Activated T-cell treated with anti-CD3 and anti-CD28 coated beads, Interleukin-2, amount 50 U/mL, for 48 hours (primary cell): ENCODE measurements at regions not wholly inside any gene's neighbourhood (a gene's known extent, or its start where the extent isn't known, plus 50 kb on each side); places are given as distances from the start of the nearest gene placed in this dataset.

ENCODE experiments used
- DNase-seq, 2 experiments: peaks; one replicate each; pipeline ENCODE4 v3.0.0-alpha.2; 2020

DNA sequence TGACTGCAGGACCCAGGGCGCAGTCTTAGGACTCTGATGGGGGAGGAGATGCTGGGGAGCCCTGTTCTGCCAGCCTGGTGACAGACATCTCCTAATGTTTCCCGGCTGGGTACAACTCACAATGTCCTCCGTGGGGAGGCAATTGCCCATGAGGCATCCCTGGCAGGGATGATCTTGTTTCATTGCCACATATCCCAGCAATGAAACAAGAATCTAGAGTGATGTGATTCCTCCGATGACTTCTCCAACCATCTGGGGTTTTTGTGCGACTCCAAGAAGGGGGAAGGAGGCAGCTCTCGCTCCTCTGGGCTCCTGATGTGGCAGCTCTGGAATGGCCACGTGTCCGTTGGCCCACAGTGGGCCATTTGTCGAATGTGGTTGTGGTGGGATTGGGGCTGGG, 255.8 kb downstream of the SEC14L1 start:
- DNase-seq, result no peak

DNA sequence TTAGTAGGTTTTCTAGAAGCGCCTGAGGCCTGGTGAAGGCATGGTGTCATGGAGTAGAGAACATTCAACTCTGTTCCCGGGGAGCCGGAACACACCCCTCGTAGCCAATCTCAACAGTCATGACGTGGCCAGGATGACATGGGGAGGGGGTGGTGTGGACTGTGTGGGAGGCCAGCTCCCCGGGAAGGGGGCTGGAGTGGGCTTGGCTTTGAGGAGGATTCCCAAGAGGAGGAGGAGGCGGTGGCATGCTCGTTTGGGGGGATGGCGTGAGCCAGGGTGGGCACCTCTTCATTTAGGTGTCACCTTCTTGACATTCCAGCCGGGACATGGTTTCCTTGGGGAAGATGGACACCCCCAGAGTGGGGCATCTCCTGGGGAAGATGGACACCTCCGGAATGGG, 257.5 kb downstream of the SEC14L1 start:
- no peak for DNase-seq

- no peak for DNase-seq
Observed at GRCh38 chr17:77399319-77399957, 258.7 kb downstream of the SEC14L1 start.

DNA sequence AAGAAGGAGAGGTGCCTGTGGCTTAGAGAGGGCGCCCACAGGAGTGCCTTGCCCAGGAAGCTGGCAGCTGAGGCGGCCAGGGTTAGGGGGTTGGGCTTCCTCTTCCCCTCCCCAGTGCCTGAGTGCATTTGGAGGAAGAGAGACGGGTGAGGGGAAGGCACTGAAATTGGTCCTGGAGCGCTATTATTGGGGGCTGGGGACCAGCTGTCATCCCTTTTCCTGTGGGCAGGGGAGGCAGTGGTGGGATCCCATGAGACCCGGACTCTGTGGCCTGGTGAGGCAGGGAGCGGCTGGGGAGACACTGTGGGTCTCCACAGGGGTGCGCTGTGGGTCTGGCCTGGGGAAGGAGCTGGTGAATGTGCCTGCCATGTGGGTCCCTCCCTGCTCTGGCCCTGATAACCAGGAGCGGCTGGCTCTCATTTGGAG, 259.7 kb downstream of the SEC14L1 start:
- DNase-seq, result peak; percentile 90

DNA sequence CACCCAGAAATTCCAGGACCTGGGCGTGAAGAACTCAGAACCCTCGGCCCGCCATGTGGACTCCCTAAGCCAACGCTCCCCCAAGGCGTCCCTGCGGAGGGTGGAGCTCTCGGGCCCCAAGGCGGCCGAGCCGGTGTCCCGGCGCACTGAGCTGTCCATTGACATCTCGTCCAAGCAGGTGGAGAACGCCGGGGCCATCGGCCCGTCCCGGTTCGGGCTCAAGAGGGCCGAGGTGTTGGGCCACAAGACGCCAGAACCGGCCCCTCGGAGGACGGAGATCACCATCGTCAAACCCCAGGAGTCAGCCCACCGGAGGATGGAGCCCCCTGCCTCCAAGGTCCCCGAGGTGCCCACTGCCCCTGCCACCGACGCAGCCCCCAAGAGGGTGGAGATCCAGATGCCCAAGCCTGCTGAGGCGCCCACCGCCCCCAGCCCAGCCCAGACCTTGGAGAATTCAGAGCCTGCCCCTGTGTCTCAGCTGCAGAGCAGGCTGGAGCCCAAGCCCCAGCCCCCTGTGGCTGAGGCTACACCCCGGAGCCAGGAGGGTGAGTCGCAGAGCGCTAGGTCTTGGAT, 261.5 kb downstream of the SEC14L1 start:
- no peak for DNase-seq

- no peak for DNase-seq
Observed at GRCh38 chr17:77403854-77404253, 263.1 kb downstream of the SEC14L1 start.

- DNase-seq, result peak; percentile 86 to 89
Observed at GRCh38 chr17:77404812-77405581, 264.2 kb downstream of the SEC14L1 start.

DNA sequence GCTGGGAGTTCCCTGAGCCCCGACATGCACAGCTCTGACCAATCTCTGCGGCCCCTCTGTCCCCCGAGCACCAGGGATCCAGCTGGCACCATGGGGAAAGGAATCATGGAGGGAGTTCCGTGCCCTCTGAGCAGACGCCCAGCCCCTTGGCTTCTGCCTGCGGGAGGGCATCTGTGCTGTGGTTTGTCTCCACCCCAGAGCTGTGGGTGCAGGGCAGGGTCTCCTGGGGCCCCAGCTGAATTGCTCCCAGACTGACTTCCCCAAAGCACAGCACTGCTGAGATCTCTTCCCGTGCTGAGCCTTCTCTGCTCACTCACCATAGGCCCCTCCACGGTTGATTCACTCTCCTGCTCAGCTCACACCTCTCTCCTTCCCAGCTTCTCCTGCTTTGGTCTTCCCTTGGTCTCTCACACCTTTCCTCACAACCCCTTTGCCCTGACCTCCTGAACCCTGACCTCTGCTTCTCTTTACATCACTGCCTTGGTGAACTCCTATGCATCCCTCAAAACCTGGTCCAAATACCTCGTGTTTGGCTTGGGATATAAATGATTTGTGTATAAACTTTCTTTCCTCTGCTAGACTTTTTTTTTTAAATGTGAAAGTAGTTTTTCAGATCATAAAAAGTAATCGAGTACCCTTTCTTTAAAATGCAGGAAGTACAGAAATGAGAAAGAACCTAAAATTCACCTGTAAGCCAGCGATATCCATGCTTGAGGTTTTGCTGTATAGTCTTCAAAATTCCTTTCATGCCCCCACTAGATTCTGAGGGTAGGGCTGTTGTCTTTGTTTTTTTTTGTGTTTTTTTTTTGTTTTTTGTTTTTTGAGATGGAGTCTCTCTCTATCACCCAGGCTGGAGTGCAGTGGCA, 265.3 kb downstream of the SEC14L1 start:
- DNase-seq, result no peak

DNA sequence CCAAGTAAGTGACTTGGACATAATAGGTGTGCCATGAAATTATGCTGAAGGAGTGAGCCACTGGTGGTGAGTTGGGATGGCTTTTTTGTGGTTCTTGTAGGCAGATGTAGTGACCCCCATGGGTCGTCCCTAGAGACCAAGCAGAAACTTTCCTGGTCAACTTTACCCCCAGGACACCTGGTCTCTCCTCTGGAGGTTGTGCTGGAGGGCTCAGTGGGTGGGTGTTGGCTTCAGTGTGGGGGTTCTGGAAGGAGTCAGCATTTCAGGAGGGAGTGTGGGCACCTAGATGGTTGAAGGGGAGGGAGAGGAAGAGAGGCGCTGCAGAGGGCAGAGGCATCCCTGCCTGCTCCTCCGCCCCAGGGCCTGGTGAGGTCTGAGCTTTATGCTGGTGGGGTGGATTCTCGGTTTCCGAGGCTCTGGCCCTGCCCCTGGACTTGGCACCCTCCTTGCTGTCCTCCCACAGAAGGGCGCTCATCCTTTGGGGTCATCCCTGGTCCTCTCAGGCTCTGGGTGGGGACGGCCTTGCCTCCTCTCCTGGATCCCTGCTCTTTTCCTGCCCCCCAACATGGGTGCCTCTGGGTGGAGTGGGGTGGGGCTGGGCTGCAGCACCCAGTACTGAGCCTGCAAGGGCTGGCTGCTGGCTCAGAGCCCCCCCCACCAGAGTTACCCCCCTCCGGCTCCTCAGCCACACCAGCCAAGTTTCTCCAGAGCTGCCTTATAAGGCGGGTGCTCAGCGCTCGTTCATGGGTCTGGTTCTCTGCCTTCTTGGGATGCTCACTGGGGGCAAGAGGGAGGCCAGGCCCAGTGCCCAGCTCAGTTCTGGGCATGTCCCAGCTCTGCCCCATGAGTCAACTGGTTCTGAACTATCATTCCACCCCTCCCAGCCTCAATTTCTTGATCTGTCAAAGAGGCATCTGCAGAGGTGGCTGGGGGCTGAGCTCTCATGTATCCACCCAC, 266.8 kb downstream of the SEC14L1 start:
- DNase-seq, result no peak

GRCh38 chr17:77408284-77408683, 267.5 kb downstream of the SEC14L1 start:
- no peak for DNase-seq

DNA sequence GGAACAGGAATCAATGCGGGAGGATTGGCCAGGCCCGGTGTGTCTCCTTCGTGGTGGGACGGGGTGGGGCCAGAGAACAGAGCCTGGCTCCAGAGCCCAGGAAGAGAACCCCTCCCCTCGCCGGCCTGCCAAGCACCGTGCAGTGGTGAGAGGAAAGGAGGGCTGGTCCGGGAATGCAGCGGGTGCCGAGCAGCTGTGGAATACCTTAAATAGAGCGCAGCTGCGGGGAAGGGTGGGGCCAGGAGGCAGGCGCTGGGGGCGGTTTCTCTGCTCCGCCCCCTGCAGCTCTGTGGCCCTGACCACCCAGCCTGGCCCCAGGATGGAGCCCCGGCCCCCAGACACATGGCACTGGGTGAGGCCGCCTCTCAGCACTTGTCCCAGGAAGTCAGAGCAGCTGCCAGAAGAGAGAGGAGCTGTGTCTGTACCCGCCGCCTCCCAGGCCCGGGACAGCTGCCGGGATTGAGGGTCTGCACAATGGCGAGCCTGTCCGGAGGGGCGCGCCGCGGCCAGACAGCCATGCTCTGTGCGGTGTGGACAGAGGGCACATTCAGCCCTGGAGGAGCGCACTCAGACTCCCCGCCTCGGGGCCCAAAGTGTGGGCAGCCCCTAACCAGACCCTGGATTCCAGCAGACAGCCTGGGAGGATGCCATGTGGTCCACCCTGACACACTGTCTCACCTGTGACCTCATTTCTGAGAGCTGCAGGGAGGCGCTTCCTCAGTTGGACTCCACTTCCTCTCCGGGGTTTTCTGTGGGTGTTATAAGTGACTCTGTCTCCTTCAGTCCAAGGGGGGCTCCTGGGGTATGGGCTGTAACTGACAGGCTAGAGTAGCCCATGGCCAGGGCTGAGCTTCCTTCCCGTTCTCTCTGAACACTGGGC, 268.8 kb downstream of the SEC14L1 start:
- peak in 1 of 2 experiments; percentile 36 for DNase-seq

GRCh38 chr17:77410470-77410869, 269.7 kb downstream of the SEC14L1 start:
- no peak for DNase-seq

DNA sequence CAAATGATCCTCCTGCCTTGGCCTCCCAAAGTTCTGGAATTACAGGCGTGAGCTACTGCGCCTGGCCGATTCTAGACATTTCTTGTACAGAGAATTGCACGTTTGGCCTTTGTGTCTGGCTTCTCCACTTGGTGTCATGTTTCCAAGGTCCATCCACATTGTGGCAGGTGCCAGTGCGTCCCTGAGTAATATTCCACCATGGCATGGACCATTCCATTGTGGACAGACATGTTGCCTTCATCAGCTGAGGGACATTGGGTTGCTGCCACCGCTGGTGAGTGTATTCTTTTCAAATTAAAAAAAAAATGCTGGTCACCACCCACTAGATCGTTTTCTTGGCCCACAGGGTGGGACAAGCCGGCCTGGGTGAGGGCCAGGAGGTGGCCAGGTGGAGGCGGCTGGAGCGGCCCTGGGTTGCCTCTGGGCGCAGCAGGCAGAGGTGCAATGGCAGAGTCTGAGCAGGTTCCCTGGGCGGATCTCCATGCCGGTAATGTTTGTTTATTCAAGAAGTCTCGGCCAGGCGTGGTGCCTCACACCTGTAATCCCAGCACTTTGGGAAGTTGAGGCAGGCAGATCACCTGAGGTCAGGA, 274.1 kb downstream of the SEC14L1 start:
- DNase-seq, result no peak

GRCh38 chr17:77416105-77416713, 275.4 kb downstream of the SEC14L1 start:
- no peak for DNase-seq

DNA sequence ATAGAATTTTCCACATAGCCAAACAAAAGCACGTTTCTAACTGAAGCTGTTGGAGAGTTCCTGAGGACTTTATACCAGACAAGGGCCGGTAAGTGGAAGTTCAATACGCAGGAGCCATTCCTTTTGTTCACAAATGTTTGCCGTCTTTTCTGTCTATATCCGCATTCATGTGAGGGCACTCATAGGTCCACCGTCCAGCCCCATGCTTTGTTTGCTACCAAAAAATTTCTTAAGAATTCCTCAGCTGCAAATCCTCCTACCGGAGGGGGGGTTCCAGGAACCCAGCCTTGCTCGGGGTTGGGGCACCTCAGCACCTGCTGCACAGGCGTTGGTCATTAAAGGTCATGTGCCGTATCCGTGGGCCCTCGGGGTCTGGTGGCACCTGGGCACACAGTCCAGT, 276.8 kb downstream of the SEC14L1 start:
- no peak for DNase-seq

DNA sequence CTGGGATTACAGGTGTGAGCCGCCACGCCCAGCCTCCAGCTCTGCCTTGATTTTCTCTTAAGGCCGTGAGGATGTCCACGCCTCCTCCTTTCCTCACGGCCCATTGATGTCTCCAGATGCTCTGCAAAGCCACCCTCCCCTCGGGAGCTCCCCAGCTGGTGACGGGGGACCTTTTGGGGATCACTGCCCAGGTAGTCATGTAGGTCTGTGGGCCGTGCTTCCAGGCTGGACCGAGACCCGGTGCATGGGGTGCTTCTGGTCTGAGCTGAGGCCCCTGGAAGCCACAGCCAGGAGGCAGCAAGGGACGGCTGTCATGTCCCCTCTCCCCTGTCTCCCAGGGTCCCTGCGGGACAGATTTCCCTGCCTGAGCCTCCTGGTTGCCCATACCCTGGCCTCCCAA, 277.8 kb downstream of the SEC14L1 start:
- no peak for DNase-seq

GRCh38 chr17:77419095-77419494, 278.3 kb downstream of the SEC14L1 start:
- DNase-seq, result no peak

DNA sequence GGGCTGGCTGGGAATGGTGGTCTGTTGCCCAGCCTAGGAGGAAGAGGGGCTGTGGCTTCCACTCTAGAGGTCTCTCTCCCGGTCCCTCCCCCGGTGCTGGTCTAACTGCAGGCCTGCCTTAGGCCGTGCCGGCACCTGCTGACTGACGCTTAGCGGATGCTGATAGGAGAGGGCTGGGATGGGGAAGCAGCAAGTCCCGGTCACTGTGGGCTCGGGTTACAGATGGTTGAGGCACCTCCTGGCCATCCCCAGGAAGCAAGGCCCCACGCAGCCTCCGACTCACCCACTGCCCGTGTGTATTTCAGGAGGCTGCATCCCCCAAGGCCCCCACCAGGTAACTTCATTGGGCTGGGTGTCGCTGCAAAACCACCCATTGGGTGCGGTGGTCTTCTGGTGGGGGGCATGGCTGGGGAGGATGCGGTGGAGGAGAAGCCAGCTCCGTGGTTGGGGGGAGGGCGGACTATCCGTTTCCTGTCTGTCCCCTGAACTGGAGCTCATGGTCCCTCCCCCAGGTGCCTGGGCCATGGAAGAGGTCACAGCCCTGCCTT, 278.9 kb downstream of the SEC14L1 start:
- DNase-seq, result no peak

- DNase-seq, result no peak
Observed at GRCh38 chr17:77420095-77420803, 279.5 kb downstream of the SEC14L1 start.
